Fibroblast of skin of abdomen (primary cell): ENCODE measurements at regions not wholly inside any gene's neighbourhood (a gene's known extent, or its start where the extent isn't known, plus 50 kb on each side); places are given as distances from the start of the nearest gene placed in this dataset.
"Not testable (repeated sequence)": the region's sequence is repeated elsewhere in the genome, so short reads cannot be mapped to it uniquely, and the experiment has no call there.

Source experiments
- DNase-seq: peaks from one replicate; pipeline ENCODE4 v3.0.0-alpha.2; 2013

- DNase-seq: peak; percentile 36
These were observed 140.6 kb downstream of the FAM124B start for GRCh38 chr2:224261326-224261725.

DNA sequence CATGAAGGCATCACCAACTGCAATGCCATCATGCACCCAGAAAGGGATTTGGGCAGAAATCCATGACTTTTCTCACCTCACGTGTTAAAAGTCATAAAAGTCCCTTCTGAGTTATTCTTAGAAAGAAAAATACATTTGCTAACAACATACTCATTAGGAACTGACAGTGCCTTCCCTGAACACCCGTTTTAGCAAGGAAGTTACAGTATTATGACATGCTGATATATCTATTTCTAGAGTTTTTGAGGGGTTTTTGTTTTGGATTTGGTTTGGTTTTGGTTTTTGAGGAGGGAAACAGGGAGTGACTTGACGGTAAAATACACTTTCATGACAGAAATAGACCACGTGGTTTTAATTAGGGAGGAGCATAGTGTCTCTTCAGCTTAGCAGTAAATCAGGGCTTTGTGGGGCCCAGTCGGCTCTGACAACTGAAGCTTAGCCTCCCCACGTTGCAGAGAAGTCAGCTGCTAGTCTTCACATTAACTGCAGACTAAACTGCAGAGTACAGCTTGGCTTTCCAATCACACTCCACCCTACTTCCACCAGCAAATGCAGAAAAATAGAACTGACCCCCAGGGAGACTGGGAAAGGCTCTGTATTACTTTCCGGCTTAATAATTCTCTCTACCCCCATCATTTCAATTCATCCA is 141.4 kb downstream of the FAM124B start:
- peak; percentile 92 for DNase-seq

DNA sequence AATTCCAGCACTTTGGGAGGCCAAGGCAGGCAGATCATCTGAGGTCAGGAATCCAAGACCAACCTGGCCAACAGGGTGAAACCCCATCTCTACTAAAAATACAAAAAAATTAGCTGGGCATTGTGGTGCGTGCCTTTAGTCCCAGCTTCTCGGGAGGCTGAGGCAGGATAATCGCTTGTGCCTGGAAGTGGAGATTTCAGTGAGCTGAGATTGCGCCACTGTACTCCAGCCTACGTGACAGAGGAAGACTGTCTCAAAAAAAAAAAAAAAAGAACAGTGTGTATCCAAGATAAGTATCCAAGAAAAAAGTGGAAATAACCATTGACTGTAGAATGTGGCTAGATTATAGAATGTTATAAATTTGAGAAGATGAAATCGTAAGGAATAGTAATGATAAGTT is 142.1 kb downstream of the FAM124B start:
- DNase-seq: no peak

GRCh38 chr2:224258059-224258458 is 143.8 kb downstream of the FAM124B start:
- no peak for DNase-seq

GRCh38 chr2:224257156-224257555 is 144.8 kb downstream of the FAM124B start:
- DNase-seq: no peak

GRCh38 chr2:224253464-224253863 is 148.4 kb downstream of the FAM124B start:
- DNase-seq: no peak

GRCh38 chr2:224252631-224253030 is 149.3 kb downstream of the FAM124B start:
- peak; percentile 90 for DNase-seq

GRCh38 chr2:224248944-224249371 is 152.9 kb downstream of the FAM124B start:
- DNase-seq: peak; percentile 29

- no peak for DNase-seq
These were observed 159.3 kb downstream of the FAM124B start for GRCh38 chr2:224242561-224242960.

GRCh38 chr2:224241812-224242211 is 160.1 kb downstream of the FAM124B start:
- DNase-seq: no peak

DNA sequence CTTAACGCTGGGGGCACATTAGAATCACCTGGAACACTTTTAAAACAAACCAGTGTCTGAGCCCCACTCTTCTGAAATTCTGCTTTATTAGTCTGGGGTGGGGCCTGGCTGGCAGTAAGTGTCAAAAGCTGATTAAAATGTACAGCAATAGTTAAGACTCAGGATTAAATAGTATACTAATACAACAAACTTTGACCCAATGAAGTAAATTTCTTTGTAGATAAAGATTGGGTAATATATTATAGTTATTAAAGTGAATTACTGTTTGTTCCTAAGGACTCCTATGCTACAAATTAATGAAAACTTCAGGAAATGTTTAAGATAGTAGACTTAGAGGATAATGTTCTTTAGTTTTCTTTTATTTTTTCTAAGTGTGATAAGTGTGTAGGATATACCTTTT is 160.9 kb downstream of the FAM124B start:
- no peak for DNase-seq

- no peak for DNase-seq
These were observed 177.9 kb downstream of the FAM124B start for GRCh38 chr2:224223851-224224555.

- no peak for DNase-seq
These were observed 178.9 kb downstream of the FAM124B start for GRCh38 chr2:224222974-224223373.

DNA sequence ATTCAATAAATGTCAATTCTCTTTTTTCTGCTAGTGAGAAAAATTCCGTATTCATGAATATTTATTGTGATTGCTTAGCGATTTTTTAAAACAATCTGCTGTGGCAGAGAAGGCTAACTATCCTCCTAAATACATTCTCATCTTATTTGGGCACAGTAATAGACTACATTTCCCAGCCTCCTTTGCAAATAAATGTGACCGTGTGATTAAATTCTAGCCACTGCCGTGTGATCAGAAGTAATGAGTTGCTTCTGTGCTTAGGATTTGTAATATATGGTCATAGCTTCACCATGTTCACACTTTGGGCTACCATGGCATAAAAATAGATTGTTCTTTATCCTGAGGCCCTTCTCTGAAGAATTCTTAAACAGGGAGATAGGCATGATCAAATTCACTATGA is 179.6 kb downstream of the FAM124B start:
- DNase-seq: no peak

DNA sequence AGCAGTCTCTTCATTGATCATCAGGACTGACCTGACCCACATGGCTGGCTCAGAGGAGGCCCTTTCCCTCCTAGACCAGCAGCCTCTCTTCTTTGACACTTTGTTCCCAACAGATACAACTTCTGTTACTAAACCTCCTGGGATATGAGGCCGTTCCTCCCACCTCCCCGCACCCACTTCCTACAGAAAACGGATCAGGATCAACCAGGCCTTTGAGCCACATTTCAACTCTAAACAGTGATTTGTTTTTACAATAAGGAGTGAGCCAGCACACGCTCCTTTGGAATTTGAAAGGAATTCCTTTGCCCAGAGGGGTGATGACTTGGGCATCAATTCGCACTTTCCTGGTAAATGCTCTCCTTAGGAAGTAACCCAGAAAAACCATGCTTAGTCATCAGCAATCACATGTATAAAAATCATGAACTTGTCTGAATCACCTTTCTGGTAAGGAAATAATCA is 180.4 kb downstream of the FAM124B start:
- peak; percentile 95 for DNase-seq

DNA sequence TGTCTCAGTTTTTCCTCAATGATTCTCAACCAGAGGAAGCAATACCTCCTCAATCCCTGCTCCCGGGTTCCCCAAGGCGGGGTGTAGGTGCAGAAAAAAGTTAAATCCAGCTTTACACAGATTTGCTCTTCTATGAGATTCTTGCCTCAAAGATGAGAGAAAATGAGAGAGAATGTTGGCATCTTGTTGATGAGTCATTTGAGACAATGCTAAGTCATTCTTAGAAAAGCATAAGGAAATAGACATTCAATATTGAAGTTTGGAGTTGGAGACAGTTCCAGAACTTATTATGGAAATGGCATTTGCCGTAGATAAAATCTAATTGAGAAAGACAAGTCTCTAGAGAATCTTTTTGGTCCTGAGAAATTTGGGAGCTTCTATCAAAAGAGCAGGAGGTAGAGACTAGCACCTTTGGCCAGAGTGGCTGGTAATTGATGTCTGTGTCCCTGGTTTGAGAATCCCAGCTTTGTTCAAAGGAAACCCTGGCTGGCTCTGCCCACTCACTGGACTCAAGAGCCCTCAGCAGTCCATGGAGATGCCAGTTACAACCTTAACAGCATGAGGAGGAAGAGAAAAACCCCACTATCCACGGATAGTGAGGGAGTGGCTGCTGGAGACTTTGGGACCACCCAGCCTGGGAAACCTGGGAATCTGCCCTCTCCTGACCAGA is 181.2 kb downstream of the FAM124B start:
- DNase-seq: peak; percentile 57

DNA sequence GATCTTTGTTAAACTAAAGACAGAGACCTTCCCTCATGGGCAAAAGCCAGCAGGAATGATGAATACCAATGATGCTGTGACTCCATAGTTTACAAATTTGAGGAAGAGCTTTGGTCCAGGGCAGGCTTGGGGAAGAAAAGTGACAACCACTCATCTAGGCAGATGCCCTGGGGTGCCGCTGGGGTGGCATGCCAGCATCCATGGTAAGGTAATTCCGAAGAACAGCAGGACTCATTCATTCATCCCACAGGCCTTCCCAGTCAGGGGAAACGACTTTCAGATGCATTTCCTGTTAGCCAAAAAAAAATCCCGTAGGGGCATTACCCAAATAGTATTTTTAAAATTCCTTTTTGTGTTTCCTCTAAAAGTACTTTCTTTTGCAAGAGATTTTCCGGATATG is 180.7 kb upstream of the SERPINE2 start:
- no peak for DNase-seq

DNA sequence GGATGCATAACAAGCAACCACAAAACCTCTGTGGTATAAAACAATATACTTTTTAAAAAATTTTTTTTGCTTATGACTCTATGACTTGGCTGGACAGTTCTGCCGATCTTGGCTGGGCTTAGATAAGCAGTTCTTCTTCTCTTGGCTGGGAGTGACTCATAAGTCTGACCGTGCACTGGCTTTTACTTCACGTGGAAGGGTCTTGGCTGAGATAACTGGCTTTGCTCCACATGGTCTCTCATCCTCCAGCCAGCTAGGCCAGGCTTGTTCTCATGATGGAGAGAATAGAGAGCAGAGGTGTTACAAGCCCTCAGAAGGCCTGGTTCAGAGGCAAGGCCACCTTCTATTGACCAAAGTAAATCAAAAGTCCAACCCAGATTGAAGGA is 178.9 kb upstream of the SERPINE2 start:
- peak; percentile 56 for DNase-seq

DNA sequence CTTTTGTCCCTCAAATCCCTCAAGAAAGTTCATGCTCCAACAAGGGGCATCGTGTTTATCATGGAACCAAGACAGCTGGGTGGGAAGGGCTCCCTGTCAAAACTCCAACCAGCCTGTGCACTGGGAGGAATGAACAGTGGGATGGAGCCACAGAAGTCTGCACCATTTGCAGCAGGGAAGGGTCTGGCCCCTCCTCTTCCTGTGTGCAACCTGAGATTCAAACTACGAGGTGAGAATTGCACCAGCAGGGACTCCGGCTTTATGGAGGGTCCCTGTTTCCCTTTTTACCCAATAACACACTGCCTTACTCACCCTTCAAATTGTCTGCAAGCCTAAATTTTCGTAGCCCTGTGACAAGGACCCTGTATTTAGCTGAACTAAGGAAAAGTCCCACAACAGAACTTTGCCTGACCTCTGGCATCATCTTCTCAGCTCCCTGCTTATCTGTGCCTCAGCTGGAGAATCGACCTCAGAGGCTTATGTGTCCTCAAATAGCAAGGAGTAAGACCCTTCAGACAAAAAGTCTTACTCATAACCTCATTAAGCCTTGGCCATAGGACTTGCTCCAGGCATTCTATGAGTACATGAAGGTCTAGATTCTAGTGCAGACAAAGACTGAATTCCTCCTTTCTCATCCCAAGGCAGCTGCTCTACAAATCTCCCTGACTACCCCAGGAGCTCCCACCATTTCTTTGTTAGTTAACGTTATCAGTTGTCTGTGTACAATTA is 178.3 kb upstream of the SERPINE2 start:
- no peak for DNase-seq

GRCh38 chr2:224215611-224216010 is 176.5 kb upstream of the SERPINE2 start:
- DNase-seq: not testable (repeated sequence)

DNA sequence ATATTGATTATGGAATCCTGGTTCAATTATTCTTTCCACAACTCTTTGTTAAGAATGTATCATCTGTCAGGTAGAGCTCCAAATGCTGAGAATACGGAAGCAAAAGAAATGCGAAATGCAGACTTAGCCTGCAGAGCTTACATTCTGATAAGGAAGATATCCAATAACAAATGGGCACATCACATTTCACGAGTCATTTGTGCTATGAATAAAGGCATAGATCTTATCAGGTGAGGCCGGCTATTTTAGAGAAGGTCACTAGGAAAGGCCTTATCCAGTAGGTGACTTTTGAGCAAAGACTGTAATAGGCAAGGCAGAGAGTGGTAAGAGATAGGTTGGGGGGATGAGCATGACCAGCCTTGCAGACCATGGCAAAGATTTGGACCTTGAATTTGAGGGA is 174.3 kb upstream of the SERPINE2 start:
- DNase-seq: no peak

GRCh38 chr2:224211791-224212190 is 172.7 kb upstream of the SERPINE2 start:
- peak; percentile 74 for DNase-seq

DNA sequence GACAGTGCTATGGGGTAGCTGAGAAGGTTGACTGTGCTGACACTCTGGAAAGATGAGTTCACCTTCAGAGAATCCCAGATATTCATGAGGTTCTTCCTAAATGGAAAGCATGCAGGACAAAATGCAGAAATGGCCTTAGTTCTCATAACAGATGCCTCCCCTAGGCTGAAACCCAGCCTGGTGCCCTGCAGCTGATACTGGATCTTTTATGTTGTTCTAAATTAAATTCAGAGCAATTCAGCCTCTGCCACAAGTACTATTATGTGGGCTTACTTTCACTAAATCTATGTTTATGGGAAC is 172.0 kb upstream of the SERPINE2 start:
- peak; percentile 67 for DNase-seq
